ENCODE measurements at regions not wholly inside any gene's neighbourhood (a gene's known extent, or its start where the extent isn't known, plus 50 kb on each side); places are given as distances from the start of the nearest gene placed in this dataset.

- no peak for TF ChIP-seq CTCF (IDR thresholded peaks at IDR 0.05)
- TF ChIP-seq POLR2A (IDR thresholded peaks at IDR 0.05), result no peak
Observed at GRCh38 chr2:126399001-126399400, 257.0 kb upstream of the GYPC start.
